A673 (cell line): ENCODE measurements at regions not wholly inside any gene's neighbourhood (a gene's known extent, or its start where the extent isn't known, plus 50 kb on each side); places are given as distances from the start of the nearest gene placed in this dataset.
"Not testable (repeated sequence)": the region's sequence is repeated elsewhere in the genome, so short reads cannot be mapped to it uniquely, and the experiment has no call there.

Experiments used
- CTCF ChIP-seq: fragments of 300-800, 200-600 bp; sonication (generic); conservative IDR thresholded peaks from 2 replicates; pipeline ENCODE4 v1.5.1; 2017; ENCODE audit warnings: low read depth, mild to moderate bottlenecking, antibody characterized with exemption, low read length, moderate library complexity, mixed read lengths
- EZH2 ChIP-seq: fragments of 200-600 bp; sonication (generic); IDR thresholded peaks from 2 replicates; pipeline ENCODE4 v1.6.1; 2017; ENCODE audit warnings: borderline replicate concordance, low read depth, mild to moderate bottlenecking, mixed read lengths, antibody characterized with exemption, low read length; ENCODE audit not compliant: poor library complexity, severe bottlenecking

GRCh38 chr9:39582677-39583412 lies 227.4 kb downstream of the SPATA31A1 start:
- TF ChIP-seq CTCF, EZH2: not testable (repeated sequence)
